ENCODE measurements at regions not wholly inside any gene's neighbourhood (a gene's known extent, or its start where the extent isn't known, plus 50 kb on each side); places are given as distances from the start of the nearest gene placed in this dataset.

DNA sequence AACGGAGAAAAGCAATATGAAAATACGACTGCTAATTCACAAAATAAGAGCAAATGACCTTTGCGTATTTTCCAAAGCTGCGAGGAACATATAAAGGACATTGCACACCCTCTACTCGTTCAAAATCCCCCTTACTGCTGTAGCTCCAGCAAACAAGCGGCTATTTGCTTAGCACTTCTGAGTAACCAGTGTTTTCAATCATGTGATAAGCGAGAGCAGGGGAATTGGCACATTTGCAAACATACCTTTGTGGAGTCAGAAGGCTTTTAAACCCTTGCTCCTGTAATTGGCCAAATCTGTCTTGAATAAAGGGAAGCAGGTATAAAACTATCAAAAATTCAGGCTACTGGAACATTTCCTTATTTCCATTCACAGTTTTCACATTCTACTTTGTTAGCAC lies 610.2 kb downstream of the UBE2NL start:
- ATAC-seq, result no peak
- Histone ChIP-seq H3K36me3 (no peaks in the 10 kb centered on the region), H3K27me3 (no peaks in the 10 kb centered on the region), H3K9me3 (no peaks in the 10 kb centered on the region), H3K27ac (no peak overlapping the region), H3K4me3 (no peak overlapping the region), H3K4me1 (no peaks in the 10 kb centered on the region)
- WGBS, 2 donors, result 70 to 79% methylated on average over 7 of the region's 7 CpGs
- TF ChIP-seq, protein P1, sequence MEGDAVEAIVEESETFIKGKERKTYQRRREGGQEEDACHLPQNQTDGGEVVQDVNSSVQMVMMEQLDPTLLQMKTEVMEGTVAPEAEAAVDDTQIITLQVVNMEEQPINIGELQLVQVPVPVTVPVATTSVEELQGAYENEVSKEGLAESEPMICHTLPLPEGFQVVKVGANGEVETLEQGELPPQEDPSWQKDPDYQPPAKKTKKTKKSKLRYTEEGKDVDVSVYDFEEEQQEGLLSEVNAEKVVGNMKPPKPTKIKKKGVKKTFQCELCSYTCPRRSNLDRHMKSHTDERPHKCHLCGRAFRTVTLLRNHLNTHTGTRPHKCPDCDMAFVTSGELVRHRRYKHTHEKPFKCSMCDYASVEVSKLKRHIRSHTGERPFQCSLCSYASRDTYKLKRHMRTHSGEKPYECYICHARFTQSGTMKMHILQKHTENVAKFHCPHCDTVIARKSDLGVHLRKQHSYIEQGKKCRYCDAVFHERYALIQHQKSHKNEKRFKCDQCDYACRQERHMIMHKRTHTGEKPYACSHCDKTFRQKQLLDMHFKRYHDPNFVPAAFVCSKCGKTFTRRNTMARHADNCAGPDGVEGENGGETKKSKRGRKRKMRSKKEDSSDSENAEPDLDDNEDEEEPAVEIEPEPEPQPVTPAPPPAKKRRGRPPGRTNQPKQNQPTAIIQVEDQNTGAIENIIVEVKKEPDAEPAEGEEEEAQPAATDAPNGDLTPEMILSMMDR (IDR thresholded peaks at IDR 0.05), result no peak
- no peak for DNase-seq
- intact Hi-C loops (cut with DNase I), result no loop called here

DNA sequence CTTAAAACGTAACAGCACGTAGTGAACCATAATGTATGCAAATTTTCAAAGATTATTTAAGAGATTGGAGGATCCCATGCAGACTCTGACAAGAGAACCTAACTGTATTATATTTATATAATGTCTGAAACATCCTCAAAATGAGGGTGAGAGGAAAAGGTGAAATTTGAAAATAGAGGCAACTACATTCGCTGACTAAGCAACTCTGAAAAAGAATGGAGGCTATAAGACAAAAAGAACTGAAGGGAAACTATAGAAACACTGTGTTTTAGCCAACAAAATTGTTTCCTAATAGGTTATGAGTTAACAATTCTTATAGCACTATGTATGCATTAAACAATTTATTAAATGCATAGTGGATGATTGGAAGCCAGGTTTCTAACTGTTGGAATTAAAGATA lies 648.0 kb downstream of the UBE2NL start:
- H3K9me3 ChIP-seq, result no peaks in the 10 kb centered on the region
- intact Hi-C loops (cut with DNase I), result no loop called here
- no peak for DNase-seq
- H3K36me3 ChIP-seq, result no peaks in the 10 kb centered on the region
- TF ChIP-seq, protein P1 (IDR thresholded peaks at IDR 0.05), result no peak
- ATAC-seq, result no peak
- WGBS, 2 donors, result 81 to 89% methylated on average over 3 of the region's 3 CpGs
- no peaks in the 10 kb centered on the region for H3K4me1 ChIP-seq
- no peaks in the 10 kb centered on the region for H3K27me3 ChIP-seq
- no peak overlapping the region for H3K27ac ChIP-seq
- H3K4me3 ChIP-seq, result no peak overlapping the region

DNA sequence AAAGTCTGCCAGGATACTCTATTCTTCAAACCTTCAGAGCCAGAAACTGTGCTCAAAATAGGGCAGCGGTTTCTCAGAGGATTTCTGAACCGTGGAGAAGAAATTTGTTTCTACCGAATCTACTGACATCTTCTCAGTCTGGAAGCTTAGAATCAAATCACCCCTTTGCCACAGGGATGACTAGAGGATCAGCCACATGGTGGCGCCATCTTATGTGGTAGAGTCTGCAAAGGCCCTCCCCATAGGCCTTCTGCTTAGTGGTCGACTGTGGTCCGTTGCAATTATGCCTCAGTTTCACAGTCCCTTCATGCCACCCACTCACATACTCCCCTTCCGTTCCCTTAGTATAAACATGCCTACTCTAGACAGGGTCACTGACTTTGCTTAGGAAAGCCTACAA lies 680.7 kb upstream of the SPANXN1 start:
- TF ChIP-seq, protein P1 (IDR thresholded peaks at IDR 0.05), result no peak
- no peaks in the 10 kb centered on the region for H3K36me3 ChIP-seq
- H3K9me3 ChIP-seq, result peaks cover 0 to 12% (median 0%) of the 10 kb centered on the region in 11 donors
- intact Hi-C loops (cut with DNase I), result no loop called here
- no peak for ATAC-seq
- H3K4me3 ChIP-seq, result no peak overlapping the region
- no peak for DNase-seq
- no peak overlapping the region for H3K27ac ChIP-seq
- 52 to 55% methylated on average over 7 of the region's 7 CpGs for WGBS, 2 donors
- no peaks in the 10 kb centered on the region for H3K27me3 ChIP-seq
- no peaks in the 10 kb centered on the region for H3K4me1 ChIP-seq

- DNase-seq, result no peak
- 60 to 61% methylated on average over 1 of the region's 1 CpG for WGBS, 2 donors
These were observed 660.5 kb upstream of the SPANXN1 start for GRCh38 chrX:144586756-144587155.

More at GRCh38 chrX:144586756-144587155, 660.5 kb upstream of the SPANXN1 start:
- ATAC-seq, result no peak
- H3K4me1 ChIP-seq, result no peaks in the 10 kb centered on the region
- no peak overlapping the region for H3K4me3 ChIP-seq
- TF ChIP-seq, protein P1 (IDR thresholded peaks at IDR 0.05), result no peak
- H3K9me3 ChIP-seq, result peaks cover 0 to 11% (median 0%) of the 10 kb centered on the region in 11 donors
- no peaks in the 10 kb centered on the region for H3K27me3 ChIP-seq
- no peak overlapping the region for H3K27ac ChIP-seq
- H3K36me3 ChIP-seq, result no peaks in the 10 kb centered on the region
- intact Hi-C loops (cut with DNase I), result no loop called here

Data from heart right ventricle (tissue), 16 donors.